HG03432 (cell line): ENCODE measurements at regions not wholly inside any gene's neighbourhood (a gene's known extent, or its start where the extent isn't known, plus 50 kb on each side); places are given as distances from the start of the nearest gene placed in this dataset.

Experiments used
- ATAC-seq: cut with Tn5 transposase; IDR thresholded peaks from one replicate; pipeline ENCODE4 v1.9.1; 2021; ENCODE audit warnings: mild to moderate bottlenecking, moderate library complexity; ENCODE audit not compliant: unreplicated experiment

DNA sequence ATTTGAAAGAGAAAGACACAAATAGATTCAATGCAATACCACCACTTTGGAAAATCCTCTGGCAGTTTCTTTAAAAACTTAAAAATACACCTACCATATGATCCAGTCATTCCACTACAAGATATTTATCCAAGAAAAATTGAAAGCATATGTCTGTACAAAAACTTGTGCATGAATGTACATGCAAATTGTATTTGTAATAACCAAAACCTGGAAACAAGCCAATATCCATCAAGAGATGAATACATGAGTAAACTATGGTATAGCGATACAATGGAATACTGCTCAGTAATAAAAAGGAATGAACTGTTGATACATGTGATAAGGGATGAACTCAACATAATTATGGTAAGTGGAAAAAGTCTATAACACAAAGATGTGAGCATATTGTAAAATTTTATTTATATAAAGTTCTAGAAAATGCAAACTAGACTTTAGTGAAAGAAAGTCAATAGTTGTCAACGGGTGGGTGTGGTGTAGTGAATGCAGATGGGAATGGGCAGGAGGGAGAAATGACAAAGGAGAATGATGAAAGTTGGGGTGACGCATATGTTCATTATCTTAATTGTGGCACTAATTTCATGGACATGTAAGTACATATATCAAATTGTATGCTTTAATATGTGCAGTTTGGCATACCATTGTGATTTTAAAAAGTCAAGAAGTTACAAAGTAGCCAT lies 347.5 kb downstream of the SAMD5 start:
- ATAC-seq = no peak

DNA sequence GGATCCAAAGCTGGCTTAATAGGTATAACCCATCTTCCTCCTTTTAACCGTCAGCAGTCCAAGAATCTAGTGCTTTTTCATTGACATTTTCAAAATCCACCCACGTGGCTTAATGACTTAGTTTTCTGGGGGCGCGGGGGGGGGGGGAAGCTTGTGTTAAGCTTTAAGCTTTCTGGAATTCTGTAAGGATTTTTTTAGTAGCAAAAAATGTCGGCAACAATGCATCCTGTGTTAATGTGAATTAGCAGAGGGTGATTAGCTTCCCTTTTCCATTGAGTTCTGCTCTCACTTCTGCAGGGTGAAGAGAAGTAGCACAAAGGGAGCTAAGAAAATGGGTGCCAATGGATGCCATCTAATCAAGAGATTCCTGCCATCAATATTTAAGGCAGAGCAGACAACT lies 348.2 kb downstream of the SAMD5 start:
- no peak for ATAC-seq

DNA sequence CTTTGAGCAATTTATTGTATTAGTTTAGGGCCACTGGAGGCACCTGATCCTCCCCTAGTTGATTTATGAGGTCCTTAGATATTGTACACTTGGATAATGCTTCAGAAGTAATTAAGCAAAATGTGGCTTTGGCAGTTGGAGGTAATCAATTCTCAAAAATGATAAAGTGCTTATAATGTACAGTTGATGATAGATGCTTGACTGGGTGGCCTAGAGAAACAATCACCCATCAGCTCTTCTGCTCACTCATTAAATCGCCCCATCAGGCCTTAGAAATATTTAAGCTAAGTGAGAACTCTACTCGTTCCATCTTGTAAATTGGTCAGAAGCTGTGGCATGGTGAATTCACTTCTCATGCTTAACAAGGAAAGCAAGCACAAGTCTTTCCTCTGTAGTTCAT lies 349.9 kb downstream of the SAMD5 start:
- no peak for ATAC-seq

DNA sequence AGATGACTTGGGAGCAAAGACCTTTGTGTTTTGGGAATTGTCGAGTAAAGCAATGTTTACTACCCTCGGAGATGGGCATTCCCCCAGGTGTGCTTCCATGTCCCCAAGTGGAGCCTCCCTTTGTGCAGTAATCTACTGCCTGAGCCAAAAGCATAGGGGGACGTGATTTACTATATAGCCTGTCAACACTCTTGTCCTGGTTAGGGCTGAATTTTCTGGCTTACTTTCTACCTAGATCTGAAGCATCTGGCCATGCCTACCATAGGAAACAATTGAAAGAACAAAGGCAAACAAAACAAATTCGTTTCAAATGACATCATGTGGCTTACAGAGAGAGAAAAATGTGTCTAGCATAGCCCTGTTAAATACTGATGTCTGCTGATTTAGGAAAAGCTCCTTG lies 350.6 kb downstream of the SAMD5 start:
- ATAC-seq = no peak

DNA sequence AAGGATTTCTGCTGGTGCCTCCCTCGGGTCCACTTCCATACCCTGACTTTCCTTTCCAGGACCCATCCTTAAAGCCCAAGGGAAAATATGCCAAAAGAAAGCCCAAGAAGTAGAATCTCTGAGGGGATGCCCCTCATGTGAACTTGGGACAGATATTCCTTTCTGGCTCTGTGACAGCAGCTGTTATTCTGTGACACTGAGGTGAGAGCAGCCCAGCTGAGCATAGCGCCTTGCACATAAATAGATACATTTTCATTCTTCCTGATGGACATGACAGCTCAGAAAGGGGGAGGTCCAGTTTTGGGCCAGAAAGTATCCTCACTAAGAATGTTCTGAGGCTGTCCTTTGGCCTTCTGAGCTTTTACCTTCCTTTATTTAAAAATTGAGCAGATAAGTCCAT lies 353.2 kb downstream of the SAMD5 start:
- ATAC-seq = no peak

DNA sequence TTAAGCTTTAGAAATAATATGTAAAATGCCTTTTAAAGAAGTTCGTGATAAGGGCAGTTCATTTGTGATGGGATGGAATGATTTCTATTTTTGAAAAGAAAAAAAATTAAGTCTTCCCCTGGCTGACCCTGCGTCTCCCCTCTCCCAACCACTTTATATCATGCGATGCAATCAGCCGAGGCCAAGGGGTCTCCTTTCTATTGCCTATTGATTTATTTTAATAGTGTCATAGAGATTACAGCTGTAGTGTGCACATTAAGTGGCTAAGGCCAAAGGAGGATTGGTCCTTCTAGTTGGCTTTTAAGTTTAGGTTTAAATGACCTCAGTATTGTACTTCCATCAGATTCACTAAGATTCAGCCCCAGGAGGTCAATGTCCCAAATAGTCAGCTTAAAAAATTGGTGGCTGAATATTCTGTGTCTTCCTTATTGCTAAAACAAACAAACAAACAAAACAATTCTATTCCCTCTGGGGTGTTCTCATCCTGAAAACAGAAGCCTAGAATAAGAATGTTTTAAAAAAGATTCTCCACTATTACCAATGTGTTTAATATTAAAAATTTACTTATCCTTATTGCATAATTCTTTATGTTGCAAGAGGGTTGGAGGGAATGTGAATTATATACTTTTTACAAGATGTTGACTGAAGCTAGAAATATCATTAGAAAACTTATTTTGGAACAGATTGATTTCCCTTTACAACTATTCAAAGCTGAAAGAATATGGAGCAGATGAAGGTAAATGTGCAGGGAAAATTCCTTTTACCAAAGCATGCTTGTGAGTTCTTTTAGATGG lies 359.1 kb downstream of the SAMD5 start:
- ATAC-seq = no peak

DNA sequence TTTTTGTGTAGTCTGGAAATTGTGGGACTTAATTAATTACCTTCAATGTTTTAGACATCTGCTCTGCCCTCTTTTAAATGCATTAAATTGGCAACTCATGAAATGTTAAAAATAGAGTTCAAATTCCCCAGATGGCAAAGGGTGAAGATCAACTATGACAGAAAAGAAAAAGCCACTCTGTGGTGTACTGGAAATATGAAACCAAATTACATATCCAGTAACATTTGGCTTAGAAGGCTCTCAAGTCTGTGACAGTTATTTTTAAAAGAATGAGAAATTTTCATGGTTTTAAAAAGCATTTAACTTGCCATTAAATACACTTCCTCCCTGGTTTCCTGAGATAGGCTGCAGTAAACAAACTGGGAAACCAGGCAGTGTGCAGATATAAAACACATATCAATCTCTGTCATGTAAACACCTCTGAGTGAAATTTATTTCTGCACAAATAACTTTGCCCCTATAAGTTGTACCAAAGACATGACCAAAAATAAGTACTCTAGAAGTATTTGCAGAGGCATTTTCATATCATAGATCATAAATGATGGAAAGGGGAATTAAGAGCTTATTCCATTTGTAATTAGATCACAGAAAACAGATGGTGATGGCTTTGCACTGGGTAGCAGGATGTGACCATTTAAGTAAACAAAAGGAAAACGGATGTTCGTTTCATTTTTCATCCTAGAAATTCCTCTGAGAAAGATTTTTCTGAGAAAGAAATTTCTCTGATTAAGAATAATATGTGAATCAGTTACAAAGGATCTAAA lies 360.1 kb downstream of the SAMD5 start:
- no peak for ATAC-seq

DNA sequence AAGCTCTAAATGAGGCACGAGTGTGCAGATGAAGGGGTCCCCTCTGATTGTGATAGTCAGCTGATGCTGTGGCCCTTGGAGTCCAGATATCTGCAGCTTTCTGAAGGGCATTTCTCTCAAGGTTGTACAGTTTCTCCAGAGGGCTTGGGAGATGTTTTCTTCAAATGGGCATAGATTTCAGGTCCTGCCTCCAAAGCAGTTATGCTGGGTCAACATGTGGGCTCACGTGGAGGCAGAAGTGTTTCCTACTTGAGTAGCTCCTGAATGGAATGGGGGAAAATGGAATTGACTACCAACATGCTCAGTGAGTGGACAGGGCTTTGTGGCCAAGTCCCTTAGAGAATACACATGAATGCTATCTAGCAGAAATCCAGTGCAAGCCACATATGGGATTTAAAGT lies 360.7 kb downstream of the SAMD5 start:
- no peak for ATAC-seq

DNA sequence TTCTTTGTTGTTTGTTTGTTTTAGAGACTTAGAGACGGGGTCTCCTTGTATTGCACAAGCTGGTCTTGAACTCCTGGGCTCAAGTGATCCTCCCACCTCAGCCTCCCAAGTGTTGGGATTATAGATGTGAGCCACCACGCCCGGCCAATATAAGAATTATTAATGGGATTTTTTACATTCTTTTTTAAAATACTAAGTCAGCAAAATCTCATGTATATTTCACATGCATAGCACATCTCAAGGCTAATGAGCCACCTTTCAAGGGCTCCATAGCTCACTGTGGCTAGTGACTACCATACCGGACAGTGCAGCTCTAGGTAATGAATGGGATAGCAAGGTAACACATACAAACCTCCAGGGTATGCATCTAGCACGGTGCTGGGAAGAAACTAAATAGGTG lies 361.4 kb downstream of the SAMD5 start:
- ATAC-seq = no peak

DNA sequence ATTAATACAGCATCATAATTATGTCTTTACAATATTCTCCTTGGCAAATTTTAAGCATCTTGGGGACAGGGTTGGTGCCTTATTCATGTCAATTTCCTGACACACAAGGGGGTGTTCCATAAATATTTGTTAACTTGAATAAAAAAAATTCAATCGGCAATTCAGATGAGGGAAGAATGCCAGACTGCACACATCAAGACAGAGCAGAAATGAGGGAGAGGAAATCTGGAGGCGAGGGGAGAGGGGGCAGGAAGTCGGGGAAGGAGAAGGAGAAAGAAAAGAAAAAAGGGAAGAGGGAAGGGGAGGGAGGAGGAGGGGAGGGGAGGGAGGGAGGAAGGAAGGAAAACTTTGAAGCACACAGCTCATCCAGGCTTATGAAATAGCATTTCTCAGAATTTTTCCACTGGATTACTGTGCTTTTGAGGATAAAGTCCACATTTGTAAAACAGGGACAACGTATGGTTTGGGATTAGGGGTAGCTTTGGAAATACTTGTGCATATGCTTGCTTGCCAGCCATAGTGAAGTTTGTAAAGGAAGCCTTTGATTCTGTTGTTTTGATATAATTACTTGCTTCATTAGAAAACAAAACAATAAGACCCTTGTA lies 362.1 kb downstream of the SAMD5 start:
- ATAC-seq = no peak

DNA sequence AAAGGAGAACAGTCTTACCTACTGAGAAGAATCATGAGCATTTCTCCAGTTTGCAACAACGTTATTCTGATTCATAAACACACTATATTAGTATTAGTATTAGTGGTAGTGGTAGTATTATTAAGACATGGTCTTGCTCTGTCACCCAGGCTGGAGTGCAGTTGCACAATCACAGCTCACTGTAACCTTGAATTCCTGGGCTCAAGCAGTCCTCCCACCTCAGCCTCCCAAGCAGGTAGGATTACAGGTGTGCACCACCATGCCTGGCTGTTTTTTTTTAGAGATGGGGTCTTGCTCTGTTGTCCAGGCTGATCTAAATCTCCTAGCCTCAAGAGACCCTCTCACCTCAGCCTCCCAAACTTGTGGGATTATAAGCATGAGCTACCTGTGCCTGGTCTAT lies 363.5 kb downstream of the SAMD5 start:
- no peak for ATAC-seq

DNA sequence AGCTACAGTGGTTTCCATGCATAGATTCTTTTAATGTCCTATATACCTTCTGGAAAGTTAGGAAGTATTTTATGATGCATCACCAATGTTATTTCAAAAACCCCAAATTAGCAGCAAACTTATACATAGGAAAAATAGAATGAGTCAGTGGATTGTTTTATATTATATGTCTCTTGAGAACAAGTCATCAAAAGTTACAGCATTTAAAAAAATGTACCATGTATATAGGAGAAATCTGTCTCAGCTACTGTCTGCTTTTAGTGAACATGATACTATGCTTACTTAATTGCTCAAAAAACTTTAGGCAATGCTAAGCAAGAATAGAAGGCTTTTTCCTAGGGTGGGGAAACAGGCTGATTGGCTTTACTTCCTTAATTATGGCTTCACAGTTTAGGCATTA lies 365.3 kb downstream of the SAMD5 start:
- ATAC-seq = no peak

DNA sequence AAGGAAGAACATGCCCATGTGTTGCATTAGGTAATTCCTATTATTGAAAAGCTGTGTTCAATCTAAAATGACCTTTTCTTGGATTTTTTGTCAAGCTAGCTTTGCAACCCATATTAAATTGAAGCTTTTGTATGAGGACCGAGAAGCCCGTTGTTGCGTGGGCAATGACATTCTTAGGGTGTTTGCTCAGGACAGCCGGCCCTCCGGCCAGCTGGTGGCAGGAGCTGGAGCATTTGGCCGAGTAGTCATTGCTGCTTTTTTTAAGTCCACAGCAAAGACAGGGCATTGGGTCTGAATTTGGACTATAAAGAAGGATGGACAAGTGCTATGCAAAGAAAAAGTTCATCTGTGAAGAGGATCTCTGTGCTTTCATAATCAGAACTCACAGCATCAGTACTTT lies 365.8 kb downstream of the SAMD5 start:
- ATAC-seq = no peak

DNA sequence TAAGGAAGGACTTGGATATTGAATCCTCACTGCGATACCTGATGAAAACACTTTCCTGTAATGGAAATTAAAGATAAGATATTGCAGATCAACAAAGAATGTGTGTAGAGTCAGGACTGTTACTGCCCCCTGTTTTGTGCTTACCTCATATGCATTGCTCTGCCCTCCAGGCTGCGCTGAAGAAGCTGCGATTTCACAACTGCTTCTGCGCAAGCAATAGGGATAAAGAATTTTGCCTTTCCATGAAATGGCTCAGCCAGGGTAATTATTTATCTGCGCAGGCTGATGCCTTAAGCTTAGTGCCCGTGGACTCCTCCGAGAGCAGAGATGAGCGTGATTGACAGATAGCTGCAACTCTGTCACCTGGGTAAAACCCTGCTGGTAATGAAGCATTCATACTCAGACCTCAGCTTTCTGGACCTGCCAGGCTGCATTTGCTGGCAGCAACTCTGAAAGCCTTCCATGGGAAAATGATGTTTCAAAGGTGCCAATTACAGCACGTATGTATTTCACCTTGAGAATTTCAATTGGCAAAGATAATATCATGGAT lies 370.6 kb downstream of the SAMD5 start:
- ATAC-seq = no peak

DNA sequence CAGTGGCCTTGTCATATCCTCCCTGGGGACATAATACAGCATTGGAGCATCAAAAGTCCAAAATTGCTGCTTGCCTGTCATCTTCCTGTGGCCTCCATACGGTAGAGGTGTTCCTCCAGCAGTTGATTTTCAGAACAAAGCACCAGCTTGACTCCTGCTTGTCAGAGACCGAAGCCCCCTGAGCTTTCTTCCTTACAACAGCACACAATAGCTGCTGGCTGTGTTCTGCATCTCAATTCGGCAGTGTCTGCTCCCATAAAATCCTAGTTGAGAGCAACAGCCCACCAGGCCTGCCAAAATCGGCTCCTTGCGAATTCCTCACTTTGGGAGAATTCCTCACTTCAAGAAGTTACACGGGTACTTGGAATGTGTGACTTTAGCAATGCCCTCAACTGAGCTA lies 372.9 kb downstream of the SAMD5 start:
- no peak for ATAC-seq

DNA sequence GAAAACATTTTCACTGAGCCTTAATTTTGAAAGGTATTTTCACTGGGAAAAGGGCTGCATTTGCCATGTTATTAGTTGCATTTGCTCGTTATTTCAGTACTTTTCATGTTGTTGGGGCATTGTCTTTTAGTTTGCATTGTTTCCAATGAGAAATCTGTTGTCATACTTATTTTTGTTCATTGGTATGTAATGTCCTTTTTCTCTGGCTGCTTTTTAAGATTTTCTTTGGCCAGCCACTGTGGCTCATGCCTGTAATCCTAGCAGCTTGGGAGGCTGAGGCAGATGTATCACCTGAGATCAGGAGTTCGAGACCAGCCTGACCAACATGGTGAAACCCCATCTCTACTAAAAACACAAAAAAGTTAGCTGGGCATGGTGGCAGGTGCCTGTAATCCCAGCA lies 379.9 kb downstream of the SAMD5 start:
- ATAC-seq = no peak

DNA sequence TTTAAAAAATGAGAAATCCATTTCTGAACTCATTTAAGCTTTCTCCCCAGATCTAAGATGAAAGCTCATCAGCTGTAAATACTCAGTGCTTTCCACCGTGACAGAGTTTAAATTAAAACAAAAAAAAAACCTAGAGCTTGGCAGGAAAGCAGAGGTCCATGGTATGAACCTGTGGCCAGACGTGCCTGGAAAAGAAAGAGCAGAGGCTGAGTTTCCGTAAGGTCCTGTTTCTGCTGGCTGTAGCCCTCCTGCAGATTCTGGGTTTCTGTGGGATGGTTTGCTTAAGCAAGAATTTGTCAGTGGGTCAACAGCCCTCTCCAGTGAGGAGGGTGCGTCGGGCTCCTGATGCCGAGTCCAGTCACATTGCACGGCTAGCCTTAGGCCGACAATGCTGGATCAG lies 383.2 kb downstream of the SAMD5 start:
- ATAC-seq = no peak

DNA sequence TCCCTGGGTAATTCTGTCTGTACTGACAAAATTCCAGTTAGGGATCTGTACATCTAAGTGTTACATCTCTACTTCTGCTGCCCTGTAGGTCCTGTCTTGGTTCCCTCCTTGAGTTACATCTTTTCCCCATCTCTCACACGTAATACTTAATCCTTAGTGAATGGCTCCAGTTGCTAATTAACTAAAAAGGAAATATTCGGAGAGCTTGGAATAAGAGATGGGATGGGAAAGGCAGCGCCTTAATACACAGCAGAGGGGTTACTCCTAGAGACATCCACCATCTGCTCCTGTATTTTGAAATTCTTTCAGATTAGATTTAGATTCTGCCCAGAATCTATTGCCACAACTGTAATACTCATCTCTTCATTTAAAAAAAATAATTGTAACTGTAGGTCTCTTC lies 384.0 kb downstream of the SAMD5 start:
- no peak for ATAC-seq

DNA sequence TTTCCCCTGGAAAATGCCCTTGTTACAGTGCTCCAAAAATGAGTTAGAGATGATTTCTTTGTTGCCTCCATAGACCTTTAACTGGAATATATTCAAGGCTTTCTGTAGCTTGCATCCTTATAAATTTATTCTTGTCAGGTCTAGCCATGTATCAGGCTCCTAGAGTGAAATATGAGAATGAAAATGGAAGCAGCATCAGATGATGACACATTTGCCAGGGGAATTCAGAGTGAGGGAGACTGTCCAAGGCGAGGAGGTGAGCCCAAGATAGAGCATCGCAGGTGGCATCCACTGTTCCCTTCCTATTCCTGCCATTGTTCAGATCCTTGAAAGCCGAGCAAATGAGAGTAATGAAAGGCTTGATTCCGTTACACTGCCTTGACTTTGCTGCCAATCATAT lies 386.8 kb downstream of the SAMD5 start:
- ATAC-seq = no peak

DNA sequence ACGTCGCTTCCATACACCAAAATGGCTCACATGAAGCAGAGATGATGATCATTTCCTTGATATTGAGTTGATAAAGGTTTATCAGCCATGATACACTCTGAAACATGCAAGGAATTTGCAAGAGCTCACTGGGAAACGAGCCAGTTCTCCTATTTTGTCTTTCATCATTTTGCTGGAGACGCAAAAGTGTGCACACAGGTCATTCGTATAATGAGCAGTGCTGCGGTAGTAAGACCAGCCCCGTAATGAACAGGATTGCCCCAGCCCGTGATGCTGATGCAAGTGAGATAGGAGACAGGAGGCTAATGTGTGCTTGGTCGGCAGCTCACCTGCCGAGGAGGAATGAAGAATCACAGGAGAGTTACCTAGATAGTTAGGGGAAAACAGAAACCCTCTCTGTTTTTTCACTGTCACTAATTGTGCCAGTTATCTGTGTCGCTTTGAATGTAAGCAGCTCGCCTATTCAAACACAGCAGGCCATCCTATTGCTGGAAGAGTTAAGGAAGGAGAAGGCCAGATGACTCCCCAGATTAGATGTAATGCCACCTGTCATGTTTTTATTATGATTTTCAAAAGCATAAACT lies 391.8 kb downstream of the SAMD5 start:
- ATAC-seq = no peak

DNA sequence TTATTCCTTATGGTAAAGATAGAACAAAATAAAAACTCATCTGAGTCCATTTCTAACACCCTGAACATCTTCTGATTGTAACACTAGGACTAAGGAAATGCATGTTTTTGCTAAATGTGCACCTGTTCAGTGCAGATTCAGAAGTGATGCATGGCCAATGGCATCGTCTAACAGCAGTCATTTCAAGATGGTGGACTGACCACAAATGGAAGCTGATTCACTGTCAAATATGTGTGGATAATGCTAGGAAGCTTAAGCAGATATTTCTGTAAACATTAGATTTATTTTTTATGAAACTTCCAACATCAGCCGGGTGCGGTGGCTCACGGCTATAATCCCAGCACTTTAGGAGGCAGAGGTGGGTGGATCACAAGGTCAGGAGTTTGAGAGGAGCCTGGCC lies 394.8 kb downstream of the SAMD5 start:
- ATAC-seq = no peak
